Hepatocyte (in vitro differentiated cells): ENCODE measurements at regions not wholly inside any gene's neighbourhood (a gene's known extent, or its start where the extent isn't known, plus 50 kb on each side); places are given as distances from the start of the nearest gene placed in this dataset.
A peak's percentile ranks its signal among the peaks of the same experiment; 100 is the strongest.

Experiments
- DNase-seq: peaks from one replicate; pipeline ENCODE4 v3.0.0-alpha.2; 2016; ENCODE audit warnings: low spot score
- H2AFZ ChIP-seq: fragments of 200-600 bp; sonication (generic); 2 replicates; pipeline ENCODE4 v1.6.0; 2016; ENCODE audit warnings: antibody characterized with exemption, mild to moderate bottlenecking
- H3K27ac ChIP-seq: fragments of 200-600 bp; sonication (generic); 2 replicates; pipeline ENCODE4 v1.5.1; 2016; ENCODE audit warnings: mild to moderate bottlenecking
- H3K27me3 ChIP-seq: fragments of 200-600 bp; sonication (generic); 2 replicates; pipeline ENCODE4 v1.6.1; 2016
- H3K36me3 ChIP-seq: fragments of 200-600 bp; sonication (generic); replicated peaks from 2 replicates; pipeline ENCODE4 v1.5.1; 2016; ENCODE audit warnings: low read depth; ENCODE audit not compliant: insufficient read depth
- H3K4me1 ChIP-seq: fragments of 200-600 bp; sonication (generic); 2 replicates; pipeline ENCODE4 v1.5.1; 2016; ENCODE audit warnings: mild to moderate bottlenecking, moderate library complexity; ENCODE audit not compliant: insufficient read depth
- H3K4me2 ChIP-seq: fragments of 200-600 bp; sonication (generic); 2 replicates; pipeline ENCODE4 v1.6.0; 2016
- H3K4me3 ChIP-seq: fragments of 200-600 bp; sonication (generic); 2 replicates; pipeline ENCODE4 v1.5.1; 2016; ENCODE audit warnings: mild to moderate bottlenecking
- H3K79me2 ChIP-seq: fragments of 200-600 bp; sonication (generic); 2 replicates; pipeline ENCODE4 v1.6.0; 2017; ENCODE audit warnings: mild to moderate bottlenecking
- H3K9me2 ChIP-seq: fragments of 200-600 bp; sonication (generic); replicated peaks from 2 replicates; pipeline ENCODE4 v1.6.0; 2017; ENCODE audit warnings: mild to moderate bottlenecking; ENCODE audit not compliant: insufficient read depth
- H3K9me3 ChIP-seq: fragments of 200-600 bp; sonication (generic); 2 replicates; pipeline ENCODE4 v1.5.1; 2016; ENCODE audit warnings: low read depth, mild to moderate bottlenecking
- H4K20me1 ChIP-seq: fragments of 200-600 bp; sonication (generic); 2 replicates; pipeline ENCODE4 v1.6.0; 2016; ENCODE audit warnings: mild to moderate bottlenecking; ENCODE audit not compliant: insufficient read depth, poor library complexity, severe bottlenecking
- CTCF ChIP-seq: fragments of 200-600 bp; sonication (generic); IDR thresholded peaks from 2 replicates; pipeline ENCODE4 v1.5.1; 2016; ENCODE audit warnings: antibody characterized with exemption, mild to moderate bottlenecking; ENCODE audit not compliant: poor library complexity
- EZH2 ChIP-seq: fragments of 200-600 bp; sonication (generic); IDR thresholded peaks from 2 replicates; pipeline ENCODE4 v1.6.1; 2016; ENCODE audit warnings: antibody characterized with exemption, mild to moderate bottlenecking, borderline replicate concordance
- EZH2phosphoT487 ChIP-seq: fragments of 200-600 bp; sonication (generic); IDR thresholded peaks from one replicate; pipeline ENCODE4 v1.6.1; 2018; ENCODE audit warnings: antibody characterized with exemption, mild to moderate bottlenecking, low read depth, moderate library complexity; ENCODE audit not compliant: unreplicated experiment, severe bottlenecking
- WGBS: methylation state at CpG from one replicate; pipeline ENCODE4 v1.1.6; 2016; ENCODE audit warnings: low lambda C conversion rate; ENCODE audit errors: missing lambda C conversion rate; 5-methylcytosine and 5-hydroxymethylcytosine counted together

DNA sequence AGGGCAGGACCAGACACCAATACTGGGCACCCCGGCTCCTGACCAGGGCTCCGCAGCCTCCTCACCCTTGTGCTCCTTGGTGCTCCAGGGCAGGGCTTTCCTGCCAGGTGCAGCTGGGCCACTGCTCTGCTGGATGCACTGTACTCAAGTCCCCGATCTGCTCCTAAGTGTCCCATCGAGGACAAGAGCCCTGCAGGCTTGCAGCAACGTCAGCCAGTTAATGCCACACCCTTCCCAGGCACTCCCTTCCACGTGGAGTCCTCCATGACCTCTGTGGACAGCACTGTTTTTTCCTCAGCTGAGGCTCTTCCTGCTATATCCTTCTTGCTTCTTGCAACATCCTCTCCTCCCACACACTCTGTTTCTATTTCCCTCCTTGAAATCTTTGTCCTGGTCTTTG is 94.0 kb upstream of the NGF start:
- 76% methylated on average over 6 of the region's 6 CpGs for WGBS
- H3K4me1 ChIP-seq = no peaks in the 10 kb centered on the region
- peak; percentile 38 for DNase-seq
- no peaks in the 10 kb centered on the region for H3K27me3 ChIP-seq
- TF ChIP-seq CTCF (no peak), EZH2phosphoT487 (no peak), EZH2 (no peak)
- no peaks in the 10 kb centered on the region for H3K9me3 ChIP-seq
- H3K27ac ChIP-seq = no peak overlapping the region
- no peak overlapping the region for H3K4me3 ChIP-seq
- no peak overlapping the region for H2AFZ ChIP-seq
- no peaks in the 10 kb centered on the region for H4K20me1 ChIP-seq
- no peaks in the 10 kb centered on the region for H3K79me2 ChIP-seq
- H3K36me3 ChIP-seq = no peaks in the 10 kb centered on the region
- no peak overlapping the region for H3K4me2 ChIP-seq
- H3K9me2 ChIP-seq = no peaks in the 10 kb centered on the region

- no peak for TF ChIP-seq CTCF
- no peak for TF ChIP-seq EZH2
- no peak for TF ChIP-seq EZH2phosphoT487
- WGBS = 81% methylated on average over 7 of the region's 7 CpGs
- Histone ChIP-seq H3K79me2 (no peaks in the 10 kb centered on the region), H3K9me2 (no peaks in the 10 kb centered on the region), H3K9me3 (no peaks in the 10 kb centered on the region), H3K36me3 (no peaks in the 10 kb centered on the region), H4K20me1 (no peaks in the 10 kb centered on the region), H3K4me2 (no peak overlapping the region), H2AFZ (no peak overlapping the region), H3K27me3 (no peaks in the 10 kb centered on the region), H3K4me3 (no peak overlapping the region), H3K27ac (no peak overlapping the region), H3K4me1 (no peaks in the 10 kb centered on the region)
- peak; percentile 46 for DNase-seq
These were observed 92.6 kb upstream of the NGF start for GRCh38 chr1:115430441-115431158.

GRCh38 chr1:115429884-115430283 is 91.8 kb upstream of the NGF start:
- no peak overlapping the region for H3K4me2 ChIP-seq
- TF ChIP-seq EZH2 = no peak
- no peak for TF ChIP-seq CTCF
- TF ChIP-seq EZH2phosphoT487 = no peak
- no peak overlapping the region for H3K4me3 ChIP-seq

GRCh38 chr1:115429241-115429640 is 91.2 kb upstream of the NGF start:
- Histone ChIP-seq H3K27ac (no peak overlapping the region), H3K27me3 (no peaks in the 10 kb centered on the region), H3K4me2 (no peak overlapping the region), H3K9me2 (no peaks in the 10 kb centered on the region), H3K4me3 (no peak overlapping the region), H3K79me2 (no peaks in the 10 kb centered on the region), H4K20me1 (no peaks in the 10 kb centered on the region), H3K9me3 (no peaks in the 10 kb centered on the region), H2AFZ (no peak overlapping the region), H3K4me1 (no peaks in the 10 kb centered on the region), H3K36me3 (no peaks in the 10 kb centered on the region)
- 90% methylated on average over 2 of the region's 2 CpGs for WGBS
- TF ChIP-seq CTCF (no peak), EZH2 (no peak), EZH2phosphoT487 (no peak)
- DNase-seq = no peak

More at GRCh38 chr1:115429884-115430283, 91.8 kb upstream of the NGF start:
- H3K36me3 ChIP-seq = no peaks in the 10 kb centered on the region
- H3K27ac ChIP-seq = no peak overlapping the region
- H3K27me3 ChIP-seq = no peaks in the 10 kb centered on the region
- no peaks in the 10 kb centered on the region for H3K4me1 ChIP-seq
- no peaks in the 10 kb centered on the region for H3K9me3 ChIP-seq
- H4K20me1 ChIP-seq = no peaks in the 10 kb centered on the region
- DNase-seq = no peak
- 72% methylated on average over 2 of the region's 2 CpGs for WGBS
- no peaks in the 10 kb centered on the region for H3K9me2 ChIP-seq
- H2AFZ ChIP-seq = no peak overlapping the region
- no peaks in the 10 kb centered on the region for H3K79me2 ChIP-seq
